WTC11 (cell line): ENCODE measurements at regions not wholly inside any gene's neighbourhood (a gene's known extent, or its start where the extent isn't known, plus 50 kb on each side); places are given as distances from the start of the nearest gene placed in this dataset.

Source experiments
- ATAC-seq: fragments of 200-7000 bp; cut with Tn5 transposase; 2 replicates; pipeline ENCODE4 v1.10.0; 2021; ENCODE audit warnings: mild to moderate bottlenecking, moderate library complexity
- CTCF ChIA-PET: fragments of 300-600 bp; sonication (Branson Sonifier 250); formaldehyde crosslinking; loops from one replicate; lab custom pipeline; 2021; ENCODE audit warnings: antibody characterized with exemption; lab: Charles Lee
- POLR2A ChIA-PET: fragments of 350-600 bp; sonication (Branson Sonifier 250); formaldehyde crosslinking; loops from one replicate; lab custom pipeline; 2021; ENCODE audit warnings: antibody characterized with exemption; lab: Charles Lee
- DNase-seq: peaks from one replicate; pipeline ENCODE4 v3.0.0; 2021; ENCODE audit warnings: low spot score
- H3K27ac Mint-ChIP-seq: 2 replicates; pipeline ENCODE4 v1.8.0; 2021; ENCODE audit warnings: mixed read lengths
- H3K27me3 Mint-ChIP-seq: 2 replicates; pipeline ENCODE4 v1.8.0; 2021; ENCODE audit warnings: low read depth, mild to moderate bottlenecking, moderate library complexity, mixed read lengths
- H3K36me3 Mint-ChIP-seq: 2 replicates; pipeline ENCODE4 v1.8.0; 2021; ENCODE audit warnings: mixed read lengths
- H3K4me1 Mint-ChIP-seq: 2 replicates; pipeline ENCODE4 v1.8.0; 2022; ENCODE audit warnings: mixed read lengths
- H3K4me3 Mint-ChIP-seq: 2 replicates; pipeline ENCODE4 v1.8.0; 2021; ENCODE audit warnings: mild to moderate bottlenecking, moderate library complexity, mixed read lengths
- H3K9me3 Mint-ChIP-seq: 2 replicates; pipeline ENCODE4 v1.8.0; 2021; ENCODE audit warnings: mixed read lengths
- ATF3 ChIP-seq: sonication (generic); formaldehyde crosslinking; conservative IDR thresholded peaks from 2 replicates; pipeline ENCODE4 v1.8.1; 2022; ENCODE audit warnings: mild to moderate bottlenecking, missing genetic modification reagents
- CBFB ChIP-seq: sonication (generic); formaldehyde crosslinking; IDR thresholded peaks from 2 replicates; pipeline ENCODE4 v1.8.1; 2022; ENCODE audit warnings: mild to moderate bottlenecking, low read depth, missing genetic modification reagents
- E2F1 ChIP-seq: sonication (generic); formaldehyde crosslinking; IDR thresholded peaks from 2 replicates; pipeline ENCODE4 v1.8.0; 2022; ENCODE audit warnings: mild to moderate bottlenecking, missing genetic modification reagents
- FOXP4 ChIP-seq: sonication (generic); formaldehyde crosslinking; IDR thresholded peaks from 2 replicates; pipeline ENCODE4 v1.8.0; 2022; ENCODE audit warnings: mild to moderate bottlenecking, missing genetic modification reagents
- KAT7 ChIP-seq: sonication (generic); formaldehyde crosslinking; IDR thresholded peaks from 2 replicates; pipeline ENCODE4 v1.8.1; 2023; ENCODE audit warnings: missing genetic modification reagents, mild to moderate bottlenecking, borderline replicate concordance
- NFYB ChIP-seq: sonication (generic); formaldehyde crosslinking; conservative IDR thresholded peaks from 2 replicates; pipeline ENCODE4 v1.8.0; 2022; ENCODE audit warnings: low read depth, missing genetic modification reagents
- NR2C2 ChIP-seq: sonication (generic); formaldehyde crosslinking; IDR thresholded peaks from 2 replicates; pipeline ENCODE4 v1.8.0; 2022; ENCODE audit warnings: mild to moderate bottlenecking, missing genetic modification reagents
- OVOL2 ChIP-seq: fragments of 250-450 bp; sonication (Bioruptor Pico); IDR thresholded peaks from 2 replicates; pipeline ENCODE4 v1.9.0; 2021; ENCODE audit warnings: mild to moderate bottlenecking, borderline replicate concordance
- PRDM15 ChIP-seq: sonication (generic); formaldehyde crosslinking; IDR thresholded peaks from 2 replicates; pipeline ENCODE4 v1.8.0; 2022; ENCODE audit warnings: missing genetic modification reagents
- PREB ChIP-seq: sonication (generic); formaldehyde crosslinking; IDR thresholded peaks from 2 replicates; pipeline ENCODE4 v1.8.1; 2022; ENCODE audit warnings: mild to moderate bottlenecking, missing genetic modification reagents, moderate library complexity, borderline replicate concordance
- RELA ChIP-seq: sonication (generic); formaldehyde crosslinking; IDR thresholded peaks from 2 replicates; pipeline ENCODE4 v1.8.1; 2022; ENCODE audit warnings: missing genetic modification reagents, mild to moderate bottlenecking, borderline replicate concordance
- SMAD4 ChIP-seq: sonication (generic); formaldehyde crosslinking; IDR thresholded peaks from 2 replicates; pipeline ENCODE4 v1.8.0; 2022; ENCODE audit warnings: mild to moderate bottlenecking, missing genetic modification reagents
- SOX15 ChIP-seq: fragments of 250-450 bp; sonication (Bioruptor Pico); IDR thresholded peaks from 2 replicates; pipeline ENCODE4 v1.9.0; 2021; ENCODE audit warnings: mild to moderate bottlenecking
- STAT6 ChIP-seq: sonication (generic); formaldehyde crosslinking; conservative IDR thresholded peaks from 2 replicates; pipeline ENCODE4 v1.8.1; 2023; ENCODE audit warnings: mild to moderate bottlenecking, low read depth, missing genetic modification reagents, moderate library complexity
- TEAD1 ChIP-seq: sonication (generic); formaldehyde crosslinking; IDR thresholded peaks from 2 replicates; pipeline ENCODE4 v1.8.0; 2022; ENCODE audit warnings: mild to moderate bottlenecking, missing genetic modification reagents
- ZMAT4 ChIP-seq: fragments of 250-450 bp; sonication (Bioruptor Pico); IDR thresholded peaks from 2 replicates; pipeline ENCODE4 v1.9.0; 2021; ENCODE audit warnings: mild to moderate bottlenecking
- ZNF232 ChIP-seq: sonication (generic); formaldehyde crosslinking; IDR thresholded peaks from 2 replicates; pipeline ENCODE4 v1.8.0; 2022; ENCODE audit warnings: mild to moderate bottlenecking, missing genetic modification reagents
- ZNF317 ChIP-seq: sonication (generic); formaldehyde crosslinking; IDR thresholded peaks from 2 replicates; pipeline ENCODE4 v1.8.1; 2023; ENCODE audit warnings: low read depth, mild to moderate bottlenecking, moderate library complexity, missing genetic modification reagents, borderline replicate concordance
- ZNF532 ChIP-seq: fragments of 250-450 bp; sonication (Bioruptor Pico); IDR thresholded peaks from 2 replicates; pipeline ENCODE4 v1.9.0; 2021; ENCODE audit warnings: mild to moderate bottlenecking, borderline replicate concordance

GRCh38 chr1:25082995-25083394, 149.3 kb downstream of the SYF2 start:
- Mint-ChIP-seq H3K27ac (no peak overlapping the region), H3K9me3 (no peaks in the 10 kb centered on the region), H3K27me3 (peaks cover 8% of the 10 kb centered on the region), H3K4me1 (no peaks in the 10 kb centered on the region), H3K4me3 (no peak overlapping the region), H3K36me3 (no peaks in the 10 kb centered on the region)
- POLR2A ChIA-PET: no interaction called here
- TF ChIP-seq NFYB (CRISPR knock-in tag): no peak
- TF ChIP-seq ZNF232 (CRISPR knock-in tag): no peak
- no peak for TF ChIP-seq TEAD1 (CRISPR knock-in tag)
- TF ChIP-seq ZMAT4 (CRISPR knock-in tag): no peak
- no peak for TF ChIP-seq OVOL2 (CRISPR knock-in tag)
- TF ChIP-seq E2F1 (CRISPR knock-in tag): no peak
- TF ChIP-seq ZNF317 (CRISPR knock-in tag): no peak
- no peak for TF ChIP-seq STAT6
- no peak for TF ChIP-seq SOX15 (CRISPR knock-in tag)
- TF ChIP-seq RELA (CRISPR knock-in tag): no peak
- no peak for TF ChIP-seq FOXP4 (CRISPR knock-in tag)
- TF ChIP-seq SMAD4: no peak
- no peak for TF ChIP-seq CBFB (CRISPR knock-in tag)
- TF ChIP-seq NR2C2: no peak
- no peak for TF ChIP-seq PREB (CRISPR knock-in tag)
- TF ChIP-seq ATF3 (CRISPR knock-in tag): no peak
- DNase-seq: no peak
- CTCF ChIA-PET: interaction anchor here (1.0 to 2.0 kb wide), 5 partner anchors 39 to 234 kb away, joined by 3 to 7 read pairs (median 4); no protein-coding TSS in a partner anchor
- no peak for ATAC-seq

- H3K4me3 Mint-ChIP-seq: no peak overlapping the region
- no peaks in the 10 kb centered on the region for H3K4me1 Mint-ChIP-seq
- peaks cover 8% of the 10 kb centered on the region for H3K27me3 Mint-ChIP-seq
- ATAC-seq (no peak), DNase-seq (no peak)
- ChIA-PET POLR2A (no interaction called here), CTCF (interaction anchor here (1.0 to 2.0 kb wide), 5 partner anchors 38 to 150 kb away, joined by 3 to 7 read pairs (median 4); no protein-coding TSS in a partner anchor)
- peak overlapping the region; percentile 26; the same call in 1 of the 2 replicates for H3K27ac Mint-ChIP-seq
- peaks cover 2% of the 10 kb centered on the region for H3K9me3 Mint-ChIP-seq
- peaks cover 2% of the 10 kb centered on the region; the same call in 1 of the 2 replicates for H3K36me3 Mint-ChIP-seq
- no peak for TF ChIP-seq KAT7
- TF ChIP-seq PRDM15 (CRISPR knock-in tag): no peak
- TF ChIP-seq ZNF532 (CRISPR knock-in tag): no peak
Measured at GRCh38 chr1:25082216-25082899, 149.9 kb downstream of the SYF2 start.
